CD14-positive monocyte (primary cell): ENCODE measurements at regions not wholly inside any gene's neighbourhood (a gene's known extent, or its start where the extent isn't known, plus 50 kb on each side); places are given as distances from the start of the nearest gene placed in this dataset.

ENCODE experiments used
- DNase-seq, 3 donors: peaks; one replicate each; pipeline ENCODE4 v3.0.0-alpha.2; 2011 to 2022
- H2AFZ ChIP-seq: 2 replicates; pipeline ENCODE4 v1.6.0; 2012; ENCODE audit warnings: mild to moderate bottlenecking, low read depth, low read length, inconsistent platforms; ENCODE audit not compliant: insufficient read depth, poor library complexity, severe bottlenecking
- H3K27ac ChIP-seq, 2 donors: 1 replicate in 1 of 2; 2 replicates in 1 of 2; pipeline ENCODE4 v1.5.1; 2012 to 2013; ENCODE audit warnings: low read length in 2 of 2, control low read depth in 1 of 2, inconsistent platforms in 1 of 2, low read depth in 1 of 2, mild to moderate bottlenecking in 1 of 2
- H3K27me3 ChIP-seq, 2 donors: one replicate each; pipeline versions ENCODE4 v1.6.0 to v1.6.1; 2011 to 2013; ENCODE audit warnings: low read length in 2 of 2; ENCODE audit not compliant: control insufficient read depth in 2 of 2, insufficient read depth in 2 of 2
- H3K36me3 ChIP-seq, 2 donors: replicated peaks in 1 of 2; 1 replicate in 1 of 2; 2 replicates in 1 of 2; pipeline versions ENCODE4 v1.5.1 to v1.6.1; 2012 to 2013; ENCODE audit warnings: low read length in 2 of 2, control low read depth in 1 of 2, inconsistent platforms in 1 of 2, mild to moderate bottlenecking in 1 of 2; ENCODE audit not compliant: insufficient read depth in 2 of 2, control insufficient read depth in 1 of 2
- H3K4me1 ChIP-seq, 2 donors: 1 replicate in 1 of 2; 2 replicates in 1 of 2; pipeline versions ENCODE4 v1.5.1 to v1.6.1; 2012 to 2013; ENCODE audit warnings: low read length in 2 of 2, control low read depth in 1 of 2, inconsistent platforms in 1 of 2, mild to moderate bottlenecking in 1 of 2, moderate library complexity in 1 of 2; ENCODE audit not compliant: insufficient read depth in 2 of 2, control insufficient read depth in 1 of 2
- H3K4me2 ChIP-seq: replicated peaks from 2 replicates; pipeline ENCODE3; 2012; ENCODE audit warnings: low read length, moderate library complexity, mild to moderate bottlenecking; ENCODE audit not compliant: poor library complexity, severe bottlenecking; ENCODE audit errors: extremely low read depth
- H3K4me3 ChIP-seq, 3 experiments: fragments of 200-600 bp in 1 of 3; sonication (generic) in 1 of 3; replicated peaks in 1 of 3; 1 replicate in 2 of 3; 2 replicates in 1 of 3; pipeline ENCODE4 v1.5.1; 2011 to 2013; ENCODE audit warnings: low read length in 3 of 3, mild to moderate bottlenecking in 3 of 3, control low read depth in 2 of 3, low read depth in 2 of 3, inconsistent platforms in 1 of 3, moderate library complexity in 1 of 3
- H3K79me2 ChIP-seq: 2 replicates; pipeline ENCODE4 v1.6.0; 2012; ENCODE audit warnings: mild to moderate bottlenecking, control low read depth, inconsistent platforms, low read length, moderate library complexity; ENCODE audit not compliant: insufficient read depth
- H3K9ac ChIP-seq: 2 replicates; pipeline ENCODE4 v1.6.0; 2017; ENCODE audit warnings: low read length, mild to moderate bottlenecking; ENCODE audit not compliant: insufficient read depth, poor library complexity, severe bottlenecking
- H3K9me3 ChIP-seq, 2 donors: replicated peaks in 1 of 2; 1 replicate in 1 of 2; 2 replicates in 1 of 2; pipeline versions ENCODE4 v1.5.1 to v1.6.1; 2012 to 2013; ENCODE audit warnings: low read length in 2 of 2, control low read depth in 1 of 2; ENCODE audit not compliant: control insufficient read depth in 1 of 2, insufficient read depth in 1 of 2
- H4K20me1 ChIP-seq: 2 replicates; pipeline ENCODE4 v1.6.0; 2012; ENCODE audit warnings: mild to moderate bottlenecking, low read length, control low read depth, moderate library complexity; ENCODE audit not compliant: insufficient read depth
- H3K27ac Mint-ChIP-seq, 7 donors: one replicate each; pipeline ENCODE4 v1.8.0; 2020; ENCODE audit warnings: mild to moderate bottlenecking in 7 of 7, mixed read lengths in 7 of 7, moderate library complexity in 6 of 7, inconsistent platforms in 2 of 7
- H3K27me3 Mint-ChIP-seq, 3 donors: one replicate each; pipeline ENCODE4 v1.8.0; 2021 to 2022; ENCODE audit warnings: low read depth in 3 of 3, mild to moderate bottlenecking in 3 of 3, mixed read lengths in 3 of 3, moderate library complexity in 3 of 3, inconsistent platforms in 1 of 3
- H3K36me3 Mint-ChIP-seq, 2 donors: one replicate each; pipeline ENCODE4 v1.8.0; 2020; ENCODE audit warnings: mixed read lengths in 2 of 2, inconsistent platforms in 1 of 2, mild to moderate bottlenecking in 1 of 2
- H3K4me1 Mint-ChIP-seq: one replicate; pipeline ENCODE4 v1.8.0; 2020; ENCODE audit warnings: mild to moderate bottlenecking, mixed read lengths
- H3K4me3 Mint-ChIP-seq, 2 donors: one replicate each; pipeline ENCODE4 v1.8.0; 2020; ENCODE audit warnings: mild to moderate bottlenecking in 2 of 2, mixed read lengths in 2 of 2, moderate library complexity in 1 of 2
- H3K9me3 Mint-ChIP-seq, 7 donors: one replicate each; pipeline ENCODE4 v1.8.0; 2020 to 2022; ENCODE audit warnings: mixed read lengths in 7 of 7, mild to moderate bottlenecking in 6 of 7, moderate library complexity in 6 of 7, inconsistent platforms in 2 of 7
- WGBS: methylation state at CpG from one replicate; pipeline ENCODE4 v1.1.5; 2013; ENCODE audit warnings: missing lambda C conversion rate; ENCODE audit not compliant: insufficient coverage; 5-methylcytosine and 5-hydroxymethylcytosine counted together
- intact Hi-C, 2 donors: fragments of 100-400 bp; cut with micrococcal nuclease; formaldehyde crosslinking; loops; one replicate each; pipeline versions ENCODE4 v1.15.0 to v1.15.1; 2023
- TF ChIP-seq, protein P1 (sequence below): fragments of 200-600 bp; IDR thresholded peaks from one replicate; pipeline ENCODE4 v1.8.0; 2022; ENCODE audit warnings: antibody characterized with exemption, mild to moderate bottlenecking

DNA sequence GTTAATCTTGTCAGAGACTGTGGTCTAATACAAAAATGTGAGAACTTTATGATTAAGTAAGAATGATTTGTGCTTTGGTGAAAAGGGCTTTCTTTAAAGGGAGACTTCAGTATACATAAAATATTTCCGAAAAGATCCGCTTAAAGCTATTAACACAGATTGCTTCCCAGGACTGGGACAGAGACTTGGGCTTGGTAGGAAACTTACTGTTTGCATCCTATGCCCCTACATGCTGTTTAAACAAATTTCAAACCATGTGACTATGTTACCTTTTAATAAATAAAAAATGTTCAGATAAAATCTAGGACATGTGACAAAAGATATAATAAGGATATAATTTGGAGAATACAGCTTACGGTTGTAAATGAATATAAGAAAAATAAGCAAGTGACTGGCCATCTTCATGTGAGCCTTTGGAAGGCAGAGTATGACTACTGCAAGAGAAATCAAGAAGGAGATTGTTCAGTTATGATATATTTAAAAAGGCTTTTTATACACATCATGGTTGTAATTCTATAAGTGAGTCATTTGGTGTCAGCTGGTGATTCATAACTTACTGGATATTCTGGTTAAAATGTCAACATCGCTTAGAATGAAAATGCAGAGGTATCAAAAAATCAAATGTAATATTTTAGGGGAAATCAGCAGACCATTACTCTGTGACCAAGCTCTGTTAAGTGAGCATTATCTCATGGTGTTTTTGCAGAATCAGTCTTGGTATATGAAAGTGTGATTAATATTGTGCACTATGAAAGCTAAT lies 234.7 kb upstream of the E2F7 start:
- Histone ChIP-seq H3K36me3 (no peaks in the 10 kb centered on the region), H3K9me3 (no peaks in the 10 kb centered on the region), H3K27me3 (no peaks in the 10 kb centered on the region), H3K27ac (no peak overlapping the region), H3K4me3 (no peak overlapping the region), H4K20me1 (no peaks in the 10 kb centered on the region), H2AFZ (no peak overlapping the region), H3K4me1 (no peaks in the 10 kb centered on the region), H3K79me2 (no peaks in the 10 kb centered on the region), H3K9ac (no peak overlapping the region), H3K4me2 (no peak overlapping the region)
- Mint-ChIP-seq H3K4me3 (no peak overlapping the region), H3K4me1 (no peaks in the 10 kb centered on the region), H3K36me3 (no peaks in the 10 kb centered on the region), H3K27me3 (no peaks in the 10 kb centered on the region), H3K27ac (no peak overlapping the region), H3K9me3 (peaks cover 0 to 2% (median 0%) of the 10 kb centered on the region in 7 donors)
- intact Hi-C loops, result no loop called here
- TF ChIP-seq, protein P1, sequence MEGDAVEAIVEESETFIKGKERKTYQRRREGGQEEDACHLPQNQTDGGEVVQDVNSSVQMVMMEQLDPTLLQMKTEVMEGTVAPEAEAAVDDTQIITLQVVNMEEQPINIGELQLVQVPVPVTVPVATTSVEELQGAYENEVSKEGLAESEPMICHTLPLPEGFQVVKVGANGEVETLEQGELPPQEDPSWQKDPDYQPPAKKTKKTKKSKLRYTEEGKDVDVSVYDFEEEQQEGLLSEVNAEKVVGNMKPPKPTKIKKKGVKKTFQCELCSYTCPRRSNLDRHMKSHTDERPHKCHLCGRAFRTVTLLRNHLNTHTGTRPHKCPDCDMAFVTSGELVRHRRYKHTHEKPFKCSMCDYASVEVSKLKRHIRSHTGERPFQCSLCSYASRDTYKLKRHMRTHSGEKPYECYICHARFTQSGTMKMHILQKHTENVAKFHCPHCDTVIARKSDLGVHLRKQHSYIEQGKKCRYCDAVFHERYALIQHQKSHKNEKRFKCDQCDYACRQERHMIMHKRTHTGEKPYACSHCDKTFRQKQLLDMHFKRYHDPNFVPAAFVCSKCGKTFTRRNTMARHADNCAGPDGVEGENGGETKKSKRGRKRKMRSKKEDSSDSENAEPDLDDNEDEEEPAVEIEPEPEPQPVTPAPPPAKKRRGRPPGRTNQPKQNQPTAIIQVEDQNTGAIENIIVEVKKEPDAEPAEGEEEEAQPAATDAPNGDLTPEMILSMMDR, result no peak
- 67% methylated on average over 1 of the region's 4 CpGs for WGBS
- DNase-seq, result no peak

DNA sequence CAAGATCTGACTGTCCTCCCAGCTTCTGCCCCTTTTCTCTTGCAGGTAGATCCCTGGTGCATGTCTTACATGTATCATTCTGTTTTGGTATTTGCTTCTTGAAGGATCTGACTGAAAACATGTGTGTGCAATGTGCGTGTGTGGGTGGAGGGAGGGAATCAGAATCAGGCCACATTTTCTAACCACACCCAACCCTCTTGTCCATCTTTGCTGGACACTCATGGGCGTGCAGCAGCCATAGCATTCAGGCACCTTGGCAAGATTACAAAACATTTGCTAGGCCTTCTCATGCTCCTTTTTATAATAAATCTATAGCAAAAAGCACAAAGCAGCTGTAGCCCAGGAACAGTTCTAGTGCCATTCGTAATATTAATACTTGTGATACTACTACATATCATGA lies 233.6 kb upstream of the E2F7 start:
- H3K27me3 ChIP-seq, result no peaks in the 10 kb centered on the region
- no peaks in the 10 kb centered on the region for H3K36me3 ChIP-seq
- H2AFZ ChIP-seq, result no peak overlapping the region
- intact Hi-C loops, result no loop called here
- no peak overlapping the region for H3K9ac ChIP-seq
- H3K4me1 ChIP-seq, result no peaks in the 10 kb centered on the region
- H3K27ac ChIP-seq, result no peak overlapping the region
- no peak overlapping the region for H3K4me3 ChIP-seq
- H3K4me2 ChIP-seq, result no peak overlapping the region
- TF ChIP-seq, protein P1, result no peak
- Mint-ChIP-seq H3K27me3 (no peaks in the 10 kb centered on the region), H3K4me1 (no peaks in the 10 kb centered on the region), H3K9me3 (peaks cover 0 to 2% (median 0%) of the 10 kb centered on the region in 7 donors), H3K36me3 (no peaks in the 10 kb centered on the region), H3K4me3 (no peak overlapping the region), H3K27ac (no peak overlapping the region)
- WGBS, result 100% methylated on average over 1 of the region's 3 CpGs
- H3K79me2 ChIP-seq, result no peaks in the 10 kb centered on the region
- no peak for DNase-seq
- H4K20me1 ChIP-seq, result no peaks in the 10 kb centered on the region
- no peaks in the 10 kb centered on the region for H3K9me3 ChIP-seq
